ENCODE measurements at regions not wholly inside any gene's neighbourhood (a gene's known extent, or its start where the extent isn't known, plus 50 kb on each side); places are given as distances from the start of the nearest gene placed in this dataset.
"Not testable (repeated sequence)": the region's sequence is repeated elsewhere in the genome, so short reads cannot be mapped to it uniquely, and the experiment has no call there.

GRCh38 chr1:195763907-195764374 lies 844.3 kb downstream of the KCNT2 start:
- DNase-seq (ENCODE audit: extremely low read depth, low read depth): no peak

- DNase-seq (ENCODE audit: extremely low read depth, low read depth): no peak
Measured at GRCh38 chr1:195763146-195763906, 844.9 kb downstream of the KCNT2 start.

GRCh38 chr1:195761104-195761503 lies 847.1 kb downstream of the KCNT2 start:
- DNase-seq (ENCODE audit: extremely low read depth, low read depth): no peak

- no peak for DNase-seq (ENCODE audit: extremely low read depth, low read depth)
Measured at GRCh38 chr1:195756109-195756508, 852.1 kb downstream of the KCNT2 start.

- no peak for DNase-seq (ENCODE audit: extremely low read depth, low read depth)
Measured at GRCh38 chr1:195754874-195755273, 853.4 kb downstream of the KCNT2 start.

GRCh38 chr1:195754303-195754702 lies 853.9 kb downstream of the KCNT2 start:
- DNase-seq (ENCODE audit: extremely low read depth, low read depth): no peak

GRCh38 chr1:195748969-195749368 lies 859.3 kb downstream of the KCNT2 start:
- DNase-seq (ENCODE audit: extremely low read depth, low read depth): no peak

- no peak for DNase-seq (ENCODE audit: extremely low read depth, low read depth)
Measured at GRCh38 chr1:195745189-195746010, 862.8 kb downstream of the KCNT2 start.

- DNase-seq (ENCODE audit: extremely low read depth, low read depth): no peak
Measured at GRCh38 chr1:195744256-195744655, 864.0 kb downstream of the KCNT2 start.

GRCh38 chr1:195740862-195741261 lies 867.4 kb downstream of the KCNT2 start:
- no peak for DNase-seq (ENCODE audit: extremely low read depth, low read depth)

- no peak for DNase-seq (ENCODE audit: extremely low read depth, low read depth)
Measured at GRCh38 chr1:195738966-195739650, 869.1 kb downstream of the KCNT2 start.

- no peak for DNase-seq (ENCODE audit: extremely low read depth, low read depth)
Measured at GRCh38 chr1:195735140-195735539, 873.1 kb downstream of the KCNT2 start.

- DNase-seq (ENCODE audit: extremely low read depth, low read depth): peak; percentile 30
Measured at GRCh38 chr1:195733826-195734225, 874.4 kb downstream of the KCNT2 start.

GRCh38 chr1:195733408-195733807 lies 874.8 kb downstream of the KCNT2 start:
- DNase-seq (ENCODE audit: extremely low read depth, low read depth): no peak

GRCh38 chr1:195731385-195731784 lies 876.9 kb downstream of the KCNT2 start:
- no peak for DNase-seq (ENCODE audit: extremely low read depth, low read depth)

- no peak for DNase-seq (ENCODE audit: extremely low read depth, low read depth)
Measured at GRCh38 chr1:195723796-195724194, 884.4 kb downstream of the KCNT2 start.

- DNase-seq (ENCODE audit: extremely low read depth, low read depth): not testable (repeated sequence)
Measured at GRCh38 chr1:195722852-195723795, 885.1 kb downstream of the KCNT2 start.

GRCh38 chr1:195722146-195722545 lies 886.1 kb downstream of the KCNT2 start:
- not testable (repeated sequence) for DNase-seq (ENCODE audit: extremely low read depth, low read depth)

GRCh38 chr1:195721210-195721971 lies 886.8 kb downstream of the KCNT2 start:
- no peak for DNase-seq (ENCODE audit: extremely low read depth, low read depth)
